ENCODE measurements at regions not wholly inside any gene's neighbourhood (a gene's known extent, or its start where the extent isn't known, plus 50 kb on each side); places are given as distances from the start of the nearest gene placed in this dataset.

GRCh38 chr4:119731146-119731742, 102.6 kb upstream of the PDE5A start:
- Histone ChIP-seq H3K4me1 (ENCODE audit: control insufficient read depth in 5 of 5, insufficient read depth in 5 of 5, low read length in 5 of 5) (peaks cover 1 to 46% (median 17%) of the 10 kb centered on the region in 5 donors), H3K36me3 (ENCODE audit: control insufficient read depth in 4 of 4, insufficient read depth in 4 of 4, low read length in 4 of 4) (no peaks in the 10 kb centered on the region), H3K4me3 (no peak overlapping the region), H3K9ac (ENCODE audit: insufficient read depth in 1 of 2, low read length in 2 of 2) (no peak overlapping the region), H3K27me3 (ENCODE audit: control insufficient read depth in 3 of 3, insufficient read depth in 3 of 3, low read length in 2 of 3) (no peaks in the 10 kb centered on the region), H3K9me3 (ENCODE audit: control insufficient read depth in 4 of 4, insufficient read depth in 3 of 4, low read length in 3 of 4) (no peaks in the 10 kb centered on the region), H3K27ac (ENCODE audit: low read depth in 1 of 2, low read length in 1 of 2) (peak overlapping the region in 1 of 2 donors; percentile 47)
- ATAC-seq (ENCODE audit: insufficient read depth, low FRiP score) (no peak), DNase-seq (peak in 1 of 3 donors; percentile 36)
- WGBS, 2 donors, result 63 to 65% methylated on average over 3 of the region's 3 CpGs
- TF ChIP-seq CTCF (IDR thresholded peaks at IDR 0.05; ENCODE audit: control extremely low read depth, extremely low read depth), result no peak

DNA sequence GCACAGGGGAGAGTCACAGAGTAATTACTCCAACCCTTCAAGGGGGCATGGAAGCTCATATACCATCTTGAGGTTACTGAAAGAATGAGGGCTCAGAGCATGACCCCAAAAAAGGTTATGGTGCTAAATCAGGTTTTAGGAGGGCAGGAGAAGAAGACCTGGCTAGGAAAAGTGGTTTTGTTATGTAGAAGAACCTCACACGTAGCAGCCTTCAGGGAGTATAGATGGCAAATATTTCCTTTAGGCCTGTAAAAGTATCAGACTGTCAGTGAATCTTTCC, 102.0 kb upstream of the PDE5A start:
- no peak for TF ChIP-seq CTCF (IDR thresholded peaks at IDR 0.05; ENCODE audit: control extremely low read depth, extremely low read depth)
- Histone ChIP-seq H3K27ac (ENCODE audit: low read depth in 1 of 2, low read length in 1 of 2) (peak overlapping the region in 1 of 2 donors; percentile 57), H3K4me1 (ENCODE audit: control insufficient read depth in 5 of 5, insufficient read depth in 5 of 5, low read length in 5 of 5) (peaks cover 1 to 47% (median 17%) of the 10 kb centered on the region in 5 donors), H3K9ac (ENCODE audit: insufficient read depth in 1 of 2, low read length in 2 of 2) (no peak overlapping the region), H3K9me3 (ENCODE audit: control insufficient read depth in 4 of 4, insufficient read depth in 3 of 4, low read length in 3 of 4) (no peaks in the 10 kb centered on the region), H3K27me3 (ENCODE audit: control insufficient read depth in 3 of 3, insufficient read depth in 3 of 3, low read length in 2 of 3) (no peaks in the 10 kb centered on the region), H3K4me3 (no peak overlapping the region), H3K36me3 (ENCODE audit: control insufficient read depth in 4 of 4, insufficient read depth in 4 of 4, low read length in 4 of 4) (no peaks in the 10 kb centered on the region)
- ATAC-seq (ENCODE audit: insufficient read depth, low FRiP score) (no peak), DNase-seq (peak in 1 of 3 donors; percentile 10)
- WGBS, 2 donors, result 65 to 73% methylated on average over 1 of the region's 1 CpG

- DNase-seq (peak; percentile 54 to 81 (median 73)), ATAC-seq (ENCODE audit: insufficient read depth, low FRiP score) (no peak)
- Histone ChIP-seq H3K4me3 (no peak overlapping the region), H3K27ac (ENCODE audit: low read depth in 1 of 2, low read length in 1 of 2) (peak overlapping the region in 1 of 2 donors; percentile 57), H3K9me3 (ENCODE audit: control insufficient read depth in 4 of 4, insufficient read depth in 3 of 4, low read length in 3 of 4) (no peaks in the 10 kb centered on the region), H3K27me3 (ENCODE audit: control insufficient read depth in 3 of 3, insufficient read depth in 3 of 3, low read length in 2 of 3) (no peaks in the 10 kb centered on the region), H3K36me3 (ENCODE audit: control insufficient read depth in 4 of 4, insufficient read depth in 4 of 4, low read length in 4 of 4) (no peaks in the 10 kb centered on the region), H3K9ac (ENCODE audit: insufficient read depth in 1 of 2, low read length in 2 of 2) (no peak overlapping the region), H3K4me1 (ENCODE audit: control insufficient read depth in 5 of 5, insufficient read depth in 5 of 5, low read length in 5 of 5) (peaks cover 1 to 43% (median 16%) of the 10 kb centered on the region in 5 donors)
- no peak for TF ChIP-seq CTCF (IDR thresholded peaks at IDR 0.05; ENCODE audit: control extremely low read depth, extremely low read depth)
- 57 to 70% methylated on average over 6 of the region's 6 CpGs for WGBS, 2 donors
Measured at GRCh38 chr4:119729835-119730670, 101.4 kb upstream of the PDE5A start.
